ENCODE measurements at regions not wholly inside any gene's neighbourhood (a gene's known extent, or its start where the extent isn't known, plus 50 kb on each side); places are given as distances from the start of the nearest gene placed in this dataset.

DNA sequence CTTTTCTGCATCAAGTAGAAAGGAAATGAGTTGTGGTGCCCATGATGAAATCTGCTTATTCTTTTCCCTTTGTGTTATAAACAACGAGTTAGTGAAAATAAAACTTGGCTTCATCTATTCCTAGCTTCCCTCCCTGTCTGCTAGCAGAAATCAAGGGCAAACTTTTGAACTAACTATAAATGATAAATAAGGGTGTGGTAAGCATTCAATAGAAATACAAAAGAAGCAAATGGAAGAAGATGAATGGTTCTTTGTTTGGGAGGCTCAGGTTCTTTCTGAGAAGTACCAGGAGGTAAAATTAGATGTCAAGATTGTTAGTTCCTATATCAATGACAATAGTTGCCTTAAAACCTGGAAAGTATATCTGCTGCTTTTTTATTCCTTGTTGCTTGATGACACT is 275.3 kb upstream of the PRR20A start:
- DNase-seq (no peak), ATAC-seq (ENCODE audit: low read depth) (no peak)
- Histone ChIP-seq H2AFZ (ENCODE audit: insufficient read depth, low read depth, low read length, poor library complexity, severe bottlenecking) (no peak overlapping the region), H3K27ac (ENCODE audit: low read length in 2 of 2) (no peak overlapping the region), H3K36me3 (replicated peaks in 1 of 2; ENCODE audit: control extremely low read depth in 1 of 2, control insufficient read depth in 1 of 2, extremely low read depth in 1 of 2, insufficient read depth in 2 of 2, low read length in 1 of 2) (no peaks in the 10 kb centered on the region), H3K79me2 (ENCODE audit: control insufficient read depth, insufficient read depth, low read length) (no peaks in the 10 kb centered on the region), H3K4me3 (ENCODE audit: control extremely low read depth in 1 of 5, extremely low read depth in 1 of 5, insufficient read depth in 1 of 5, low read depth in 2 of 5, low read length in 4 of 5) (no peak overlapping the region), H3K9me3 (ENCODE audit: control extremely low read depth in 1 of 3, control insufficient read depth in 2 of 3, insufficient read depth in 1 of 3, low read length in 2 of 3) (no peaks in the 10 kb centered on the region), H3K4me1 (ENCODE audit: control insufficient read depth in 2 of 2, insufficient read depth in 2 of 2, low read length in 2 of 2) (no peaks in the 10 kb centered on the region), H4K20me1 (ENCODE audit: control insufficient read depth, insufficient read depth, low read length, poor library complexity, severe bottlenecking) (no peaks in the 10 kb centered on the region), H3K4me2 (replicated peaks; ENCODE audit: low read depth, low read length, poor library complexity, severe bottlenecking) (no peak overlapping the region), H3K27me3 (replicated peaks in 1 of 4; ENCODE audit: control extremely low read depth in 1 of 4, control insufficient read depth in 3 of 4, insufficient read depth in 4 of 4, low read length in 3 of 4) (no peaks in the 10 kb centered on the region), H3K9ac (ENCODE audit: low read length) (no peak overlapping the region)
- intact Hi-C loops (cut with micrococcal nuclease), result no loop called here
- Mint-ChIP-seq H3K9me3 (ENCODE audit: insufficient read depth) (peaks cover 2% of the 10 kb centered on the region), H3K27me3 (no peaks in the 10 kb centered on the region), H3K4me1 (no peaks in the 10 kb centered on the region), H3K27ac (no peak overlapping the region), H3K4me3 (no peak overlapping the region)
- WGBS (ENCODE audit: insufficient coverage), result no CpG with 5 or more reads among the region's 1 CpG
- POLR2A ChIA-PET, result no interaction called here
- CTCF ChIA-PET, result no interaction called here
- TF ChIP-seq CTCF (IDR thresholded peaks at IDR 0.05) (no peak), EZH2 (IDR thresholded peaks at IDR 0.05; ENCODE audit: borderline replicate concordance, insufficient read depth, low read depth, low read length, poor library complexity, severe bottlenecking) (no peak)

DNA sequence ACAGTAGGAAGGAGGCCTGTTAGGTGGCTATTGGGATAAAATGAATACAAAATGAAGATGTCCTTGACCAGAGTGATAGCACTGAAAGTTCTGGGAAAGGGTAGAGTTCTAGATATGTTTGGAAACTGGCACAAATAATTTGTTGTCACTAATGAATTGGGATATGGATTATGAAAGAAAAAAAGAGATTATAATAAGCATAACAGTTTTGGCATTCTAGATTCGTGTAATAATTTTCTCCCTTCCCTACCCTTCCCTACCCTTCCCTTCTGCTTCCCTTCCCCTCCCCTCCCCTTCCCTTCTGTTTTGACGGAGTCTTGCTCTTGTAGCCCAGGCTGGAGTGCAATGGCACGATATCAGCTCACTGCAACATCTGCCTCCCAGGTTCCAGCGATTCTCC is 271.0 kb upstream of the PRR20A start:
- Mint-ChIP-seq H3K4me3 (no peak overlapping the region), H3K9me3 (ENCODE audit: insufficient read depth) (peaks cover 2% of the 10 kb centered on the region), H3K27me3 (no peaks in the 10 kb centered on the region), H3K27ac (no peak overlapping the region), H3K4me1 (no peaks in the 10 kb centered on the region)
- Histone ChIP-seq H3K4me1 (ENCODE audit: control insufficient read depth in 2 of 2, insufficient read depth in 2 of 2, low read length in 2 of 2) (no peaks in the 10 kb centered on the region), H2AFZ (ENCODE audit: insufficient read depth, low read depth, low read length, poor library complexity, severe bottlenecking) (no peak overlapping the region), H3K79me2 (ENCODE audit: control insufficient read depth, insufficient read depth, low read length) (no peaks in the 10 kb centered on the region), H3K9me3 (ENCODE audit: control extremely low read depth in 1 of 3, control insufficient read depth in 2 of 3, insufficient read depth in 1 of 3, low read length in 2 of 3) (no peaks in the 10 kb centered on the region), H3K4me2 (replicated peaks; ENCODE audit: low read depth, low read length, poor library complexity, severe bottlenecking) (no peak overlapping the region), H3K4me3 (ENCODE audit: control extremely low read depth in 1 of 5, extremely low read depth in 1 of 5, insufficient read depth in 1 of 5, low read depth in 2 of 5, low read length in 4 of 5) (no peak overlapping the region), H4K20me1 (ENCODE audit: control insufficient read depth, insufficient read depth, low read length, poor library complexity, severe bottlenecking) (no peaks in the 10 kb centered on the region), H3K9ac (ENCODE audit: low read length) (no peak overlapping the region), H3K36me3 (replicated peaks in 1 of 2; ENCODE audit: control extremely low read depth in 1 of 2, control insufficient read depth in 1 of 2, extremely low read depth in 1 of 2, insufficient read depth in 2 of 2, low read length in 1 of 2) (no peaks in the 10 kb centered on the region), H3K27ac (ENCODE audit: low read length in 2 of 2) (no peak overlapping the region), H3K27me3 (replicated peaks in 1 of 4; ENCODE audit: control extremely low read depth in 1 of 4, control insufficient read depth in 3 of 4, insufficient read depth in 4 of 4, low read length in 3 of 4) (no peaks in the 10 kb centered on the region)
- intact Hi-C loops (cut with micrococcal nuclease), result no loop called here
- CTCF ChIA-PET, result no interaction called here
- 83% methylated on average over 2 of the region's 4 CpGs for WGBS (ENCODE audit: insufficient coverage)
- POLR2A ChIA-PET, result no interaction called here
- ATAC-seq (ENCODE audit: low read depth) (no peak), DNase-seq (no peak)
- no peak for TF ChIP-seq EZH2 (IDR thresholded peaks at IDR 0.05; ENCODE audit: borderline replicate concordance, insufficient read depth, low read depth, low read length, poor library complexity, severe bottlenecking)
- TF ChIP-seq CTCF (IDR thresholded peaks at IDR 0.05), result no peak

All from B cell (primary cell).